Endothelial cell of umbilical vein (primary cell): ENCODE measurements at regions not wholly inside any gene's neighbourhood (a gene's known extent, or its start where the extent isn't known, plus 50 kb on each side); places are given as distances from the start of the nearest gene placed in this dataset.

Experiments
- CTCF ChIP-seq, 2 donors: IDR thresholded peaks; 1 replicate in 1 of 2; 2 replicates in 1 of 2; pipeline ENCODE4 v1.5.1; 2011; ENCODE audit warnings: low read length in 2 of 2, mild to moderate bottlenecking in 2 of 2, moderate library complexity in 2 of 2, control low read depth in 1 of 2, inconsistent platforms in 1 of 2, low read depth in 1 of 2; ENCODE audit not compliant: insufficient read depth in 1 of 2; ENCODE audit errors: extremely low read depth in 1 of 2
- GATA2 ChIP-seq: IDR thresholded peaks from 2 replicates; pipeline ENCODE4 v1.7.0; 2011; ENCODE audit warnings: low read depth, mild to moderate bottlenecking, moderate library complexity, mixed read lengths, low read length; ENCODE audit not compliant: insufficient read length, insufficient read depth
- MYC ChIP-seq: IDR thresholded peaks from one replicate; pipeline ENCODE4 v1.6.1; 2011; ENCODE audit warnings: mild to moderate bottlenecking, low read depth, low read length
- POLR2A ChIP-seq: IDR thresholded peaks from 2 replicates; pipeline ENCODE4 v1.6.1; 2012; ENCODE audit warnings: low read depth, mild to moderate bottlenecking, control low read depth, low read length
- POLR2AphosphoS5 ChIP-seq: IDR thresholded peaks from 2 replicates; pipeline ENCODE4 v1.6.1; 2012; ENCODE audit warnings: low read depth, mild to moderate bottlenecking, control low read depth, low read length, moderate library complexity; ENCODE audit not compliant: insufficient read depth
- TF ChIP-seq, protein P1 (sequence below): IDR thresholded peaks from 2 replicates; pipeline ENCODE4 v1.6.1; 2011; ENCODE audit not compliant: insufficient read depth, insufficient read length

DNA sequence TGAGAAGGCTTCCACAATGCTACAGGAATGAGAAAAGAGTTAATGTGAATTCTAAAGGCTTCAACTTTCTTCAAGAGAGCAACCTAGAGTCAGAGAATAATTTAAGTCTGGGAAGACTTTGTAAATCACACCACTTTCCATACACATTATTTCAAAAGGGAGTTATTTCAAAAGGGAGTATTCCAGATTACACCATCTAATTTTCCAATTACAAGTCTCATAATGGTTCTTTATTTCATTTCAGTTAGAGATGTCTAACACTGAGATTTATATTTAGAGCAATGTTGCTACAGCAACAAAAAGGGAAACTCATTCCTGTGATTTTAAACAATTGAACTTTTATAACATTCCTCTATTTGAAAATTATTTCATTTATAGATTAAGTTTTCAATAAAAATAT lies 98.8 kb upstream of the DST start:
- TF ChIP-seq, protein P1, sequence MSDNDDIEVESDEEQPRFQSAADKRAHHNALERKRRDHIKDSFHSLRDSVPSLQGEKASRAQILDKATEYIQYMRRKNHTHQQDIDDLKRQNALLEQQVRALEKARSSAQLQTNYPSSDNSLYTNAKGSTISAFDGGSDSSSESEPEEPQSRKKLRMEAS, result no peak
- no peak for TF ChIP-seq CTCF (IDR thresholded peaks at IDR 0.05; ENCODE audit: extremely low read depth in 1 of 2, insufficient read depth in 1 of 2, low read depth in 1 of 2, low read length in 2 of 2)
- no peak for TF ChIP-seq GATA2
- no peak for TF ChIP-seq POLR2AphosphoS5
- no peak for TF ChIP-seq POLR2A
- TF ChIP-seq MYC, result no peak
